GM18868 (cell line): ENCODE measurements at regions not wholly inside any gene's neighbourhood (a gene's known extent, or its start where the extent isn't known, plus 50 kb on each side); places are given as distances from the start of the nearest gene placed in this dataset.
"Not testable (repeated sequence)": the region's sequence is repeated elsewhere in the genome, so short reads cannot be mapped to it uniquely, and the experiment has no call there.

Source experiments
- ATAC-seq: cut with Tn5 transposase; IDR thresholded peaks from one replicate; pipeline ENCODE4 v1.9.1; 2021; ENCODE audit warnings: mild to moderate bottlenecking, moderate library complexity; ENCODE audit not compliant: unreplicated experiment

DNA sequence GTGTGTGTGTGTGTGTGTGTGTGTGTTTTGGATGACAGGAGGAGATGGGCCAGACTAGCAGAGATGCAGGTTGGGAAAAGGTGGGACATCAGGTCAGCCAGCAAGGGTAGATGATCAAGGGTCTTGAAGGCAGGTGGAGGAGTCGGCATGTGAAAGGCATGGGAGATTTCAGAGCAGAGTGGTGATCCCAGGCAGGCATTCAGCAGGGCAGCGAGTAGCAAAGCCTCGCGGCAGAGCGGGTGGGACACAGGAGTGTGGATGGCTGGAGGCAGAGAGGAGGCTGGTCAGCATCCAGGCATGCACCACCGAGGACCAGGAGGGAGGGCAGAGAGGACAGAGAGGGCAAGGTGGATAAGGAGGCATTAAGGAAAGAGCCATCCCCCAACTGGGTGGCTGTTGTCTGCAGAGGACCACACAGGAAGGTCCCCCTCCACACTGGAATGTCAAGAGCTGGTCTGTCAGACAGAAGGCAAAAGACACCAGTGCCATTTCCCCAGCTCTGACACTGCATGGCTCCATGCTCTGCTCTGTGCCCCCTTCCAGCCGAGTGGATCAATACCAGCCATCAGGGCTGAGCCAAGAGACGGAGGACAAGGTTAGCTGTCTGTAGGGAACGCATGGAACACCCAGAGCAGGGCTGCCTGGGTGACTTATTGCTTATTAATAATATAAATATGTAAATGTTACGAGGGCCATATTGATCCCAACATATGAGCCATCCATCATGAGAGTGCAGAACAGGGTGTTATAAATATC, 74.8 kb upstream of the RPL38 start:
- no peak for ATAC-seq

GRCh38 chr17:74129800-74130199, 73.7 kb upstream of the RPL38 start:
- not testable (repeated sequence) for ATAC-seq

DNA sequence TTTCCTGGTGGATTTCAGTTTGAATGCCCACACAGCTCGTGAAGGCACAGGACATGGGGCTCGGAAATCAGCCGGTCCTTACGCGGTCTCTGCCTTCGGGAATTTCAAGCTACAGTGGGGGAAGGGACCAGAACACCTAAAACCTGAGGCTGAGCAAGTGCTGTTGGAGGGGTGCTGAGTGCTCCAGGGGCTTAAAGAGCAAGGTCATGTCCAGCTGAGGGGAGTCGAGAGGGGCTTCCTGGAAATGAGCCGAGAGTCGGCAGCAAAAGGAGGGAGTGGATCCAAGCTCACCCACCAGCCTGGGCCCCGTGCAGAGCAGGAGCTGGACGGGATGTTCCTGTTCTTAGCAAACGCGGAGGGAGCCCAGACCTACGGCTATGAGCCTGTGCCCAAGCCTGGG, 73.2 kb upstream of the RPL38 start:
- no peak for ATAC-seq

GRCh38 chr17:74130841-74131240, 72.6 kb upstream of the RPL38 start:
- ATAC-seq, result no peak

- no peak for ATAC-seq
These were observed 71.1 kb upstream of the RPL38 start for GRCh38 chr17:74132354-74132753.

DNA sequence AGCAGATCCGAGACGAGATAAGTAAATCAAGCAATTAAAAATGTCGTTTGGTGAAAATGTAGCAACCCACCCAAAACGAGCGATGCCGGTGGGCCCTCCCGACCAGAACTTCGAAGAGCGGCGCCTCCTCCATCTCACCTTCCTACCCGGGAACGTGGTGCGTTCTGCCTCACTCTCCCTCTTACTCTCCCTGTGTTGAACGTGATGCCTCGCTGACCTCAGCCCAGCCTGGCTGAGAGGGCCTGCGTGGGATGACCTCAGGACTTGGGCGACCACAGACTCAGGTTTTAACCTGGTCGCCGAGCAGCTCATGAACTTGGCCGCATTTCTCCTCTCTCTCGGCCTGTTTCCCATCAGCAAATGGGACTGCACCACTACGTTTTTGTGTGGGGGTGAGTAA, 69.7 kb upstream of the RPL38 start:
- ATAC-seq, result no peak

- ATAC-seq, result not testable (repeated sequence)
These were observed 69.2 kb upstream of the RPL38 start for GRCh38 chr17:74134234-74134633.

DNA sequence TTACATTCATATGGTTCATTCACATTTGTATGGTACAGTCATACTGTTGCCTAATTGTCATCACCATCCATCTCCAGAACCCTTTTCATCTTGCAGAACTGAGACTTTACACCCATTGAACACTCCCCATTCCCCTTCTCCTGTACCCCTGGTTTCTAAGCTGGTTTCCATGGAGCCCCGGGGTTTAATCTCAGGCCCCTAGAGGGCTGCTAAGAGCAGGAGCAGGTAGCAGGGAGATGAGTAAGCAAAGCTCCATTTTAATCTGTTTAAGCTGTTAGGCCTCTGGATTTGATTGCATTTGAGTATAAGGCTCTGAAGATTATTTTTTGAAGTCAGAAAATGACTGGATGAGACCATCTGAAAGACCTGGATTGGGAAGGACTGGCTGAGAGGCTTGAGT, 68.5 kb upstream of the RPL38 start:
- ATAC-seq, result no peak

DNA sequence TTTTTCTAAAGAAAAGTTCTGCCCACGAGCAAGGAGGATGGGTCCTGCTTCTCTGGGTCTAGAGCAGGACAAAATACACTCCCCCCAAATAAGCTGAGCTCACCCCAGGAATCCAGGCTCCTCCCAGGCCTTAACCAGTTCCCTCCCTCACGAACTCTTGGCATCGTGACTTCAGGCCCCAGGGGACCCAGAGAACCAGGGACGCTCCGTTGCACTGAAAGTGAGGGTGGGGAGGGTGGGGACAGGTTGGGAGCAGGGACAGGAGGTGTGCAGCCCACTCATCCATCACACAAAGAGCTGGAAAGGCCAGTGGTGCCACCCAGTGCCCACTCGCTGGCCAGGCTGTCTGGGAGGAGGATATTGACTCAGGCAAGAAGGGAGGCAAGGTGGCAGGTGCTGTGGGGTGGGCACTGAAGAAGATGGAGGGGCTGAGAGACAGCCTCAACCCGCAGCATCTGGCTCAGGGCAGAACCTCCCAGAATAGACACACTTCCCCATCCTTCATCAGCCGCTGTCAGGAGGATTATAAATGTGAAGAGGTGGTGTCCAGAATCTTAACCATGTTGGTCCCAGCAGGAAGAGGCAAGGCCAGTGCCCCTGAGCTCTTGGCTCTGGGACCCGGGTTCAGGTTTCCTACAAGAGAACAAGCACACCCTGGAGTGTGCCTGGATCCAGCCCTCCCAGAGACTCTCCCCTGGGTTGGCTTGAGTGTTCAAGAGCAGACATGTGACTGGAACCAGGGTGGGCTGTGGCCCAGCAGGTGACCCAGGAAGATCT, 67.9 kb upstream of the RPL38 start:
- ATAC-seq, result no peak

- no peak for ATAC-seq
These were observed 66.1 kb upstream of the RPL38 start for GRCh38 chr17:74137416-74137815.

DNA sequence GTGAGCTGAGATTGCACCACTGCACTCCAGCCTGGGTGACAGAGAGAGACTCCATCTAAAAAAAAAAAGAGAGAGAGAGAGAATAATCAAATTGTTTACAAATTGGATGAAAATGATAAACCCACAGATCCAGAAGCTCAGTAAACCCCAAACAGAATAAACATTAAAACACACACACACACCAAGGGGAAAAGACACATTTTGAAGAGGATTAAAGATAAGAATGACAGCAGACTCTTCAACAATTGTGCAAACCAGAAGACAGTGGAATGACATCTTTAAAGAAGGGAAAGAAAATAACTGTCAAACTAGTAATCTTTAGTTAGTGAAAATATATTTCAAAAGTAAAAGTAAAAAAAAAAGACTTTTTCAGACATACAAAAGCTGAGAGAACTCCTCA, 64.4 kb upstream of the RPL38 start:
- no peak for ATAC-seq

DNA sequence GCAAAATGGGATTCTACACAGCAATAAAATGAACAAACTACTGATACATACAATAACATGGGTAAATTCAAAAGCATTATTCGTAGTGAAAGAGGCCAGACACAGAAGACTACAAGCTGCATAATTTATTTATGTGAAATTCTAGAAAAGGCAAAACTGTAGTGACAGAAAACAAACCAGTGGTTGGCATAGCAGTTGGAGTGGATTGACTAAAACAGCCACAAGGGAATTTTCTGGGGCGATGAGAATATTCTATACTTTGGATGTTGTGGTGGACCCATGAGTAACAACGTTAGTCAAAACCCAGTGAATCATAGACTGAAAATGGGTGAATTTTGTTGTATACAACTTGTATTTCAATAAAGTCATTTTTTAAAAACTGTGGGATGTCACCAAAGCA, 63.2 kb upstream of the RPL38 start:
- ATAC-seq, result no peak

- no peak for ATAC-seq
These were observed 61.9 kb upstream of the RPL38 start for GRCh38 chr17:74141612-74142011.

DNA sequence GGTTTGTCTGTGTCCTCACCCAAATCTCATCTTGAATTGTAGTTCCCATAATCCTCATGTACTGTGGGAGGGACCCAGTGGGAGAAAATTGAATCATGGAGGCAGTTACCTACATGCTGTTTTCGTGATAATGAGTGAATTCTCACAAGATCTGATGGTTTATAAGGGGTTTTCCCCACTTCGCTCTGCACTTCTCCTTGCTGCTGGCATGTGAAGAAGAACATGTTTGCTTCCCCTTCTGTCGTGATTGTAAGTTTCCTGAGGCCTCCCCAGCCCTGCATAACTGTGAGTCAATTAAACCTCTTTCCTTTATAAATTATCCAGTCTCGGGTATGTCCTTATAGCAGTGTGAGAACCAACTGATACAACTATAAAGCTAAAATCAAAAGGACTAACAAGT, 60.2 kb upstream of the RPL38 start:
- not testable (repeated sequence) for ATAC-seq

DNA sequence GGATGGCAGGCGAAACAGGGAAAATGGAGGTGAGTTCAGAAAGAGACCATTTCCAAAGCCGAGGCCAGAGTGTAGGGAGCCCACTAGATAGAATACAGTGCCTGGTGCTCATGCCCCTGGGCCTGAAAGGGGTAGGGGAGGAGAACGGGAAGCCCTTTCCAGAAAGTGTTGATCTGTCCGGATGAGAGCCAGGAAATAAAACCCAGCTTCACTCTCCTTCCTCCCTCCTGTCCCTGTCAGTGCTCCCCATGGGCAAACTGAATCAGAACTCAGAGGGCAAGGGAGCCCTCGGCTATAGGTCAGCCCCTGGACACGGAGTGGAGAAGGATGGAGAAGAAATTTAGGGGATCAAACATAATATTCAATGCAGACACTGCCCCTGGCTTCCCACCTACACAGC, 57.7 kb upstream of the RPL38 start:
- no peak for ATAC-seq

DNA sequence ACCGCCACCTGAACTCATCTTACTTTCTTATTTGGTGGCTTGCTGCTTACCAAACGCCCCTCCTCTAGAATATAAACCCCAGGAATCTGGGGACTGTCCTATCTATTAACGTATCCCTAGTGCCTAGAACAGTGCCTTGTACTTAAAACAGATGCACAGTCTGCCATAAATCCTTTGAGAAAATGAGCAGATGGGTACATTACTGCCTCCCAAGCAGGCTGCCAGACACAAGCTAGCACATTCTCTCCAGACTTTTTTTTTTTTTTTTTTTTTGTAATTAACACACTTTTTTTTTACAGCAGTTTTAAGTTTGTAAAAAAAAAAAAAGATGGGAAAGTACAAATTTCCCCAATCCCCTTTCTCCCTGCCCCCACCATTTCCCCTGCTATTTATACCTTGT, 57.3 kb upstream of the RPL38 start:
- ATAC-seq, result no peak

DNA sequence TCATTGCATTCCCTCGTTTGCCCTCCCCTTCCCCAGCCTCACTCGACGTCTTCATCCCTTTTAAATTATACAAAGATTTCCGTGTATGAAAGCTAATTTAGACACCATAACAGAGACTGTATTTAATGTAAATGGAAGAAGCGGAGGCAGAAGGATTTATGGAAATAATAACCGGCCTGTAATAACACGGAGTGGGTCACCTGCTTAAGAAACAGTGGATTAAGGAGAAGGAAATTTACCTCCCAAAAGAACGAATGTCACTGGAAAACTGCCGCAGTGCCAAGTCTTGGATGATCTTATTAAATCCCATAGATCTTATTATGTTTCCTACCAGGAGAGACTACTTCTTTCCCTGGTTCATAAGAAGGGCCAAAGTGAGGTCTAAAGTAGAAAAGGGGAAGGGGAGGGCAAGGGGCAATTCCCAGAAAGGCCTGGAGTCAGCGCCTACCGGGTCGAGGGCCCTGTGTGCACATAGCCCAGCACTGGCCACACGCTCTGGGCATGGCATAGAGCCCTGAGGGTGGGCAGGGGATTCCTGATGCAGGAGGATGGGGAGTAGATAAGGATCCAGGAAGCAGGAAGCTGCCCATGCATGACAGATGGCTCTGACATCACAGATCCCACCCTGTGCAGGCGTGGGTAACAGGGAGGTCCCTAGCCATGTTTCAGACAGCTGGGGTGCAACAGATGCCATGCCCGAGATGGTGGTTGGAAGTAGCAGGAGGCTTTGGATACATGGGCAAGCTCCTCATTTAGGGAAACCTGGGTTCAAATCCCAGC, 56.2 kb upstream of the RPL38 start:
- ATAC-seq, result no peak

- ATAC-seq, result no peak
These were observed 55.5 kb upstream of the RPL38 start for GRCh38 chr17:74147966-74148365.

- no peak for ATAC-seq
These were observed 55.0 kb upstream of the RPL38 start for GRCh38 chr17:74148446-74148845.

- ATAC-seq, result no peak
These were observed 54.4 kb upstream of the RPL38 start for GRCh38 chr17:74148901-74149596.
